ENCODE measurements at regions not wholly inside any gene's neighbourhood (a gene's known extent, or its start where the extent isn't known, plus 50 kb on each side); places are given as distances from the start of the nearest gene placed in this dataset.
A peak's percentile ranks its signal among the peaks of the same experiment; 100 is the strongest.

- in situ Hi-C loops (cut with HindIII; ENCODE audit: low pct_unique_long_range_greater_than_20kb, low sequenced_read_pairs), result no loop called here
- peak; percentile 25 for DNase-seq (ENCODE audit: low read depth)
Observed at GRCh38 chr2:199659207-199659606, 191.8 kb downstream of the FTCDNL1 start.

DNA sequence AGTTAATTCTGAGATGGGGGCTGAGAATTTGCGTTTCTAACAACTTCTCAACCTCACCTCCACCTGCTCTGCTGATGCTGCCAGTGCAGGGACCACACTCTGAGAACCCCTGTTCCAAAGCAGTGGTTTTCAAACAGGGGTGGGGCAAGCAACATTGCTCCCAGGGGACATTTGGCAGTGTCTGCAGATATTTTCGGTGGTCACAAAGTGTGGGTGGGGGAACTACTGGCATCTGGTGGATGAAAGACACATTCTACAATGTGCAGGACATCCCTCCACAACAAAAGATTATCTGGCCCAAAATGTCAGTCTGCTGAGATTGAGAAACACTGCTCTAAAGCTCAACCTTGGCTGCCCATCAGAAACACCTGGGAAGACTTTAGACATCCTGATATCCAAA, 188.7 kb upstream of the SATB2 start:
- in situ Hi-C loops (cut with HindIII; ENCODE audit: low pct_unique_long_range_greater_than_20kb, low sequenced_read_pairs), result no loop called here
- DNase-seq (ENCODE audit: low read depth), result no peak

DNA sequence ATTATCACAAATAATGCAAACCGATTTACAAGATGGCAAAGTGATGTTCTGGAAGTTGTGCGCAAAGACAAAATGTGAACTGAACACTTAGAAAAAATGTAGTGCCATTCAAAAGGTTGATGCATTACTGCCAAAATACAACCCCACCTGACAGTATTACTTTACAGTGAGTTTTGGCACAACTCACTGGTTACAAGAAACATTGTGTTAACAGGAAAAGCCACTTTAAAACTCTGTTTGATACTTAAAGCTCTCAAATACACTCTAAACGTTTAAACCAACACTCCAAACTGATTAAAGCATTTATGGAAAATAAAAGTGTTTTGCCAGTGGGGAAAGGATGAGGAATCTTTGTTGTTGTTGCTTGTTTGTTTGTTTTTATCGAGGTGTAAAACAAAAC, 173.4 kb upstream of the SATB2 start:
- no peak for DNase-seq (ENCODE audit: low read depth)
- in situ Hi-C loops (cut with HindIII; ENCODE audit: low pct_unique_long_range_greater_than_20kb, low sequenced_read_pairs), result no loop called here

- in situ Hi-C loops (cut with HindIII; ENCODE audit: low pct_unique_long_range_greater_than_20kb, low sequenced_read_pairs), result no loop called here
- DNase-seq (ENCODE audit: low read depth), result no peak
Observed at GRCh38 chr2:199629301-199629700, 171.6 kb upstream of the SATB2 start.

DNA sequence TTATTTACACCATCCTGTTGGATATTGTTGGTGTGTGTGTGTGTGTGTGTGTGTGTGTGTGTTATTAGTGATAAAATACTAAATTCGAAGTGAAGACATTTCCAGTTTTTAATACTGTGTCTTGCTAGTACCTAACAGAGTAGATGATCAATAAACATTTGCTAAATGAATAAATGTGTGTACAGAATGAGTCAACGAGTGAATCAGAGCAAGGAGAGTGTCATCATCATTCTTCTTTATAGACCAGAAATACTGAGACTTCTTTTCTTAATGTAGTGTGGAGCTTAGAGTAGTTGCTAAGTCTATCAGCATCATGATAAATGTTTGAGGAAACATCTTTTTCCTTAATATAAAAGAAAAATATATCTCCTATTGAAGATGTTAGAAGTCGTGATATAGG, 169.7 kb upstream of the SATB2 start:
- in situ Hi-C loops (cut with HindIII; ENCODE audit: low pct_unique_long_range_greater_than_20kb, low sequenced_read_pairs), result no loop called here
- no peak for DNase-seq (ENCODE audit: low read depth)

GRCh38 chr2:199624958-199625357, 167.2 kb upstream of the SATB2 start:
- in situ Hi-C loops (cut with HindIII; ENCODE audit: low pct_unique_long_range_greater_than_20kb, low sequenced_read_pairs), result no loop called here
- DNase-seq (ENCODE audit: low read depth), result no peak

DNA sequence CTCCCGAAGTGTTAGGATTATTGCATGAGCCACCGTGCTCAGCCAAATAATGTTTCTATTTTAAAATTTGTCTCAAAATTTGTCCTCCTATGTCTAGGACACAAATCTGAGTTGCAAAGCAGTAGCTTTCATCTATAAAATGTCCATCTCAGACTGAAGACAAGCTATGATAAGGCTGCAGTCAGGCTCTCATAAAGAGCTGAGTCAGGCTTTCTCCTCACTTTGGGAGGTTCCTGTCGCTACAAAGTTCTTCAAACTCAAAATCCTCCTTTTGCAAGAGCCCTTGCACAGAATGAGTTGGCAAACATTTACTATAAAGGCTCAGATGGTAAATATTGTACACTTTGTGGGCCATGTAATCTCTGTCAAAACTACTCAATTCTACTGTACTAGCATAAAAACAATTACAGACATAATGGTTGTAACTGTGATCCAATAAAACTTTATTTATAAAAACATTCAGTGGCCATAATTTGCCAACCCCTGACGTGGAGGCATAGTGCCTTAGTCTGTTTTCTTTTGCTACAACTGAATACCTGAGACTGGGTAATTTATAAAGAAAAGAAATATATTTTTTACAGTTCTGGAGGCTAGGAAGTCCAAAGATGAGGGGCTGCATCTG, 154.9 kb upstream of the SATB2 start:
- DNase-seq (ENCODE audit: low read depth), result no peak
- in situ Hi-C loops (cut with HindIII; ENCODE audit: low pct_unique_long_range_greater_than_20kb, low sequenced_read_pairs), result no loop called here

GRCh38 chr2:199607914-199608313, 150.2 kb upstream of the SATB2 start:
- no peak for DNase-seq (ENCODE audit: low read depth)
- in situ Hi-C loops (cut with HindIII; ENCODE audit: low pct_unique_long_range_greater_than_20kb, low sequenced_read_pairs), result no loop called here

DNA sequence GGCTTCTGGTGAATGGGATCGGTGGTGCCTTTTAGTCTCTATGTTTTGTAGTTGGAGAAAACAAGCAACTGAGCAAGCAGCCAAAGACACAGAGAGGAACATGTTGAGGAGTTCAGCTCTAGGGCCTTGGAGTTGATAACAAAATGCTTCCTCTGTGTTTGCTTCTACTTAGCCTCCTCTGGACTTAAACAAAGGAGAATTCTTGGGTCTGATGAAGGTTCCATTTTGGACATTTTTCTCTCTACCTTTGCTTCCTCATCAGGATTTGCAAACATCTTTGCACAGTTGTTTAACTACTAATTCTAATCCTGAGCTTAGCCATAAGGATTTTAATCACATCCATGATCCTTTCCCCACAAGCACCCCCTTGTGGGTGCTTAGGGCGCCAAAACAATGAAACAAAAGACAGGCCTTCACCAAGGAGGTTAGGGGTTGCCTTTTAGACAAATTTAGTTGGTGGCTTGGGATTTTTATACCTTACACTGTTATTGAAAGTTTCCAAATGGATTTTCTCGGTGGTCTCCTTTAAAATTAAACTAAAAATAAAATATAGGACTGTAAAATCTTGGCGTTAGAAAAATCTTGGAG, 148.5 kb upstream of the SATB2 start:
- no peak for DNase-seq (ENCODE audit: low read depth)
- in situ Hi-C loops (cut with HindIII; ENCODE audit: low pct_unique_long_range_greater_than_20kb, low sequenced_read_pairs), result no loop called here

DNA sequence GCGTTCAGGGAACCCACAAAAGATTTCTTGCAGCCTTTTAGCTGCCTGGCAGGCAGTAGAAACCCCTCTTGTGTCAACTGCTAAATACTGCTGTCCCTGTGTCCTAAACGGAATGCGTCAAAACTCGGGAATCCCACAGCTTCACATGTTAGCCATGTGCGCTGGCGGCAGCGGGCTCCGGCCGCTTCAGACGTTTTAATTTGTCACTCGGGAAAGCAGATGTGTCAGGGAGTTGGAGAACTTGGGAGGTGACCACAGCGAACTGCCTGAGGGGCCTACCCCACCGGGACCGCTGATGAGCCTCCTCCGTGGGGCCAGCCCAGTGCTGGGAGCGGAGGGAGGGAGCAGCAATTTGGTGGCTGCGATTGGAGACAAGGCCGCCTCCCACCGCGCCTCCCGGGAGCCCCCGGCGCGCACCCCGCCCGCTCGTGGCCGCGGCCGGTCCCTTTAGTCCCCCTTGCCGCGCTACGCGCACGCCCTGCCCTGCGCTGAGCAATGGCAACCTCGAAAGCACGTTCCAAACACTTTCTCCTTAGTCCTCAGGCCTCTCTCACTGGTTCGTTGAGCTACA, 146.1 kb upstream of the SATB2 start:
- no peak for DNase-seq (ENCODE audit: low read depth)

GRCh38 chr2:199602896-199603717, 145.4 kb upstream of the SATB2 start:
- in situ Hi-C loops (cut with HindIII; ENCODE audit: low pct_unique_long_range_greater_than_20kb, low sequenced_read_pairs), result no loop called here
- DNase-seq (ENCODE audit: low read depth), result no peak

More for the DNA sequence above, 146.1 kb upstream of the SATB2 start:
- in situ Hi-C loops (cut with HindIII; ENCODE audit: low pct_unique_long_range_greater_than_20kb, low sequenced_read_pairs), result no loop called here

- in situ Hi-C loops (cut with HindIII; ENCODE audit: low pct_unique_long_range_greater_than_20kb, low sequenced_read_pairs), result no loop called here
- peak; percentile 31 for DNase-seq (ENCODE audit: low read depth)
Observed at GRCh38 chr2:199602271-199602895, 144.6 kb upstream of the SATB2 start.

- peak; percentile 8 for DNase-seq (ENCODE audit: low read depth)
- in situ Hi-C loops (cut with HindIII; ENCODE audit: low pct_unique_long_range_greater_than_20kb, low sequenced_read_pairs), result no loop called here
Observed at GRCh38 chr2:199596549-199596948, 138.8 kb upstream of the SATB2 start.

DNA sequence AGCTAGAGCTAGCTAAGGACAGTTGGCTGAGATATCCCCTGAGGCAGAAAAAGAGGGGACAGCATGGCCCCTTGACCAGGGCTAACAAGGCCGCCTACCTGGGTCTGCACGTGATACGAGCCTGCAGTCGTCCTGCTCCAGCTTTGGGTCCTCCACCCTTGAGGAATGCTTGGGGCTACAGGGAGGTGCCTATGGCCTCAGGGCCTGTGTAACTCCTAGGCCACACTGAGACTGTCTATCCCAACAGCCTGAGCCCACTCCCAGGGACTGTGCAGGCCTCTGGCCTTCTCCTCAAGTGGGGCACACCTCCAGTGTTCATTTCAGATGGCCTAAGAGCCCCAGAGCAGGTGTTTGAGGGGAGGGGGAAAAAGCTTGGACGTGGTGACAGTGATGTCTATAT, 136.7 kb upstream of the SATB2 start:
- no peak for DNase-seq (ENCODE audit: low read depth)
- in situ Hi-C loops (cut with HindIII; ENCODE audit: low pct_unique_long_range_greater_than_20kb, low sequenced_read_pairs), result no loop called here

- no peak for DNase-seq (ENCODE audit: low read depth)
- in situ Hi-C loops (cut with HindIII; ENCODE audit: low pct_unique_long_range_greater_than_20kb, low sequenced_read_pairs), result no loop called here
Observed at GRCh38 chr2:199591826-199592225, 134.1 kb upstream of the SATB2 start.

DNA sequence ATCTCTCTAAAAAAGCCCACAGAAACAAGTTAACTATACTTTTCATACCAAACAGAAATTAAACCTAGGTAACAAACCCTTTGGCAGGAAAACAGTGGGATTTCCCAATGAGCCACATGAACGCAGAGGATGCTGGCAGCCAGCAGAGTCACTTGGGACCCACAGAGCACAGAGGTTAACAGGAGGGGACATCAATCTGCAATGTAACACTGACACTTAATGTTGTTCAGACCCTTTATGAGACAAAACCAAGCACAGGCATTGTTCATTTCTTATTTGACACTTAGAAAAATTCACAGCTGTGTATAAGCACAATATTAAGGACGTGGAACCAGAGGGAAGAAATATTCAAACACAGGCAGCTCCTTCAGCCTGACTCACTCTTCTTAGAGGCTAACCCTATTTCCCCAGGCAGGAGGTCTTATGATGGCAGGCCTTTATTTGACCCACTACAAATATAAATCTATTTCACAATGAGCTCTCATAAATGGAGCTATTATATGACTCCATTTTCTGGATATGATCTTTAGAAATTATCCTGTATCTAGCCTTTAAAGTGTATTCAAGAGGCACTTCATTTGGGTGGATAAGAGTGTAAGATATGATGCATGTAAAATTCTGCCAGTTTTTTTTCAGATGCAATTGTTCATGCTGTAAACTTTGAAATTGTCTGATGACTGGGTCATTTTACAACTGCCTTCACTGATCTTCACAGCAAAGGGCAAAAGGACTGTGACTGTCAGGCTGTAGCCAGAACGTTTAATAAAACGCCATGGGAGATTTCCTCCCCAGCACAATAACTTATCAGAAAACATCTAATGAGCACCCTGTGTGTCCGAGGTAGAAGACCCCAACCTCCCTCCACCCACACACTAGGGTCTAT, 132.8 kb upstream of the SATB2 start:
- no peak for DNase-seq (ENCODE audit: low read depth)
- in situ Hi-C loops (cut with HindIII; ENCODE audit: low pct_unique_long_range_greater_than_20kb, low sequenced_read_pairs), result no loop called here

DNA sequence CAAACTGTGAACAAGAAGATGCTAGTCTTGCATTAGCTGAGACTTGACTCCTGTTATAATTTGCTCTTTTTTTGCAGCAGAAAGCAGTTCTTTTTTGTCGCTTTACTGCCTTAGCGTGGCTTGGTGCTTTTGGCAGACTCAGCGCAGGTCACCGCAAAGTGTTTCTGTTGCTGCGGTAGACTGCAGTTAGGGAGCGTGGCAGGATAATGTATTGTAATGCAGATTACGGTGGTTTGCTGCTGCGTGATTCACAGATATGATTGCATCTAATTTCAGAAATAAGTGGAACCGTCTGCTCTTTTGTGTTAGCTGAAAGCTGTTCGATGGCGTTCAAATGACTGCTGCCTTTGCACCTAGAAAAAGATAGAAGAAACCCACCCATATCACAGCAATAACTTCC, 131.6 kb upstream of the SATB2 start:
- in situ Hi-C loops (cut with HindIII; ENCODE audit: low pct_unique_long_range_greater_than_20kb, low sequenced_read_pairs), result no loop called here

DNA sequence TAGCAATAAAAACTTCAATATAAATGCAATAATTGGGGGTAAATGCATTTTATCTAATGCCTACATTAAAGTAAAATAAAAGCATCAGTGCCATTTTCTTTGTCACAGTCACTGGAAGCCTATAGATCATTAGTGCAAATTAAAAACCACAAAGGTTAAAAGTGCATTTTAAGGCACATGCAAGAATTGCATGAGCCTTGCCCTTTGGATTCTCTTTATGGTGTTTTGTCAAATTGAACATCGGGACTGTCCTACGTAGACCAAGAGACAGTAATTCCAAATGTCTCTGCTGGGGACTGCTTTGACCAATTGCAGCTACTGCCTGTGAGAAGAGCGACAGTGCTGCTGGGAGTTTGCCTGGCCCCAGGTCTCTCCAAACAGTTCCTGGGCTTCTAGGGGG, 130.3 kb upstream of the SATB2 start:
- in situ Hi-C loops (cut with HindIII; ENCODE audit: low pct_unique_long_range_greater_than_20kb, low sequenced_read_pairs), result no loop called here

More for the DNA sequence above, 131.6 kb upstream of the SATB2 start:
- DNase-seq (ENCODE audit: low read depth), result no peak

More for the DNA sequence above, 130.3 kb upstream of the SATB2 start:
- no peak for DNase-seq (ENCODE audit: low read depth)

Measured in Caki2 (cell line).